GM06990 (cell line): ENCODE measurements at regions not wholly inside any gene's neighbourhood (a gene's known extent, or its start where the extent isn't known, plus 50 kb on each side); places are given as distances from the start of the nearest gene placed in this dataset.

Experiments
- DNase-seq: peaks from one replicate; pipeline ENCODE4 v3.0.0-alpha.2; 2011; ENCODE audit not compliant: insufficient read length; ENCODE audit errors: extremely low read depth
- H3K27me3 ChIP-seq: replicated peaks from 2 replicates; pipeline ENCODE4 v1.6.0; 2011; ENCODE audit warnings: low read length; ENCODE audit not compliant: control insufficient read depth, insufficient read depth
- H3K36me3 ChIP-seq: 2 replicates; pipeline ENCODE4 v1.5.1; 2011; ENCODE audit warnings: low read length; ENCODE audit not compliant: control insufficient read depth, insufficient read depth
- H3K4me3 ChIP-seq: replicated peaks from 2 replicates; pipeline ENCODE4 v1.5.1; 2011; ENCODE audit warnings: low read depth, mild to moderate bottlenecking, control low read depth, low read length
- TF ChIP-seq, protein P1 (sequence below): IDR thresholded peaks from 2 replicates; pipeline ENCODE4 v1.5.1; 2011; ENCODE audit warnings: low read length, control low read depth, mild to moderate bottlenecking, inconsistent platforms; ENCODE audit not compliant: insufficient read depth, poor library complexity, severe bottlenecking

DNA sequence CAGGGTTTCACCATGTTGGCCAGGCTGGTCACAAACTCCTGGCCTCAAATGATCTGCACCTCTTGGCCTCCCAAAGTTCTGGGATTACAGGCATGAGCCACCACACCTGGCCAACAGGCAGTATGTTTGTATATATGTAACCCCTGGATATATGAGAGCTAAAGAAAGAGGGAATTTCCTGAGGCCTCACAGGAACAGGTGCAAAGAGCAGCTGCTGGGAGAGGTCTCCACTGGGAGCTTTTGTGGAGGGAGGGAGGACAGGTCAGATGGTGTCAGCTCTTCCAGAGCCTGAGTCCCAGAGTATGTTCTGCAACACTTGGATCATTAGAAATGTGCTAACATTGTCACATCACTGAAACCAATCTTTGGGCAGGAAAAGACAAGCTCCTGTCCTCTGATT lies 110.1 kb upstream of the KIF5B start:
- Histone ChIP-seq H3K27me3 (no peaks in the 10 kb centered on the region), H3K4me3 (no peak overlapping the region), H3K36me3 (no peaks in the 10 kb centered on the region)
- DNase-seq: no peak
- TF ChIP-seq, protein P1, sequence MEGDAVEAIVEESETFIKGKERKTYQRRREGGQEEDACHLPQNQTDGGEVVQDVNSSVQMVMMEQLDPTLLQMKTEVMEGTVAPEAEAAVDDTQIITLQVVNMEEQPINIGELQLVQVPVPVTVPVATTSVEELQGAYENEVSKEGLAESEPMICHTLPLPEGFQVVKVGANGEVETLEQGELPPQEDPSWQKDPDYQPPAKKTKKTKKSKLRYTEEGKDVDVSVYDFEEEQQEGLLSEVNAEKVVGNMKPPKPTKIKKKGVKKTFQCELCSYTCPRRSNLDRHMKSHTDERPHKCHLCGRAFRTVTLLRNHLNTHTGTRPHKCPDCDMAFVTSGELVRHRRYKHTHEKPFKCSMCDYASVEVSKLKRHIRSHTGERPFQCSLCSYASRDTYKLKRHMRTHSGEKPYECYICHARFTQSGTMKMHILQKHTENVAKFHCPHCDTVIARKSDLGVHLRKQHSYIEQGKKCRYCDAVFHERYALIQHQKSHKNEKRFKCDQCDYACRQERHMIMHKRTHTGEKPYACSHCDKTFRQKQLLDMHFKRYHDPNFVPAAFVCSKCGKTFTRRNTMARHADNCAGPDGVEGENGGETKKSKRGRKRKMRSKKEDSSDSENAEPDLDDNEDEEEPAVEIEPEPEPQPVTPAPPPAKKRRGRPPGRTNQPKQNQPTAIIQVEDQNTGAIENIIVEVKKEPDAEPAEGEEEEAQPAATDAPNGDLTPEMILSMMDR: no peak

DNA sequence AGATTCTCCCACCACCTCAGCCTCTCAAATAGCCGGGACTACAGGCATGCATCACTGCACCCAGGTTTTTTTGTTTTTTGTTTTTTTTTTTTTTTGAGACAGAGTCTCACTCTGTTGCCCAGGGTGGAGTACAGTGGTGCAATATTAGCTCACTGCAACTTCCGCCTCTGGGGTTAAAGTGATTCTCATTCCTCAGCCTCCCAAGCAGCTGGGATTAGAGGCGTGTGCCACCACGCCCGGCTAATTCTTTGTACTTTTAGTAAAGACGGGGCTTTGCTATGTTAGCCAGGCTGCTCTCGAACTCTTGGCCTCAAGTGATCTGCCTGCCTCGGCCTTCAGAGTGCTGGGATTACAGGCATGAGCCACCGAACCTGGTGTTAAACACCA lies 107.5 kb upstream of the KIF5B start:
- TF ChIP-seq, protein P1: no peak
- Histone ChIP-seq H3K27me3 (no peaks in the 10 kb centered on the region), H3K4me3 (no peak overlapping the region), H3K36me3 (no peaks in the 10 kb centered on the region)
- DNase-seq: no peak

DNA sequence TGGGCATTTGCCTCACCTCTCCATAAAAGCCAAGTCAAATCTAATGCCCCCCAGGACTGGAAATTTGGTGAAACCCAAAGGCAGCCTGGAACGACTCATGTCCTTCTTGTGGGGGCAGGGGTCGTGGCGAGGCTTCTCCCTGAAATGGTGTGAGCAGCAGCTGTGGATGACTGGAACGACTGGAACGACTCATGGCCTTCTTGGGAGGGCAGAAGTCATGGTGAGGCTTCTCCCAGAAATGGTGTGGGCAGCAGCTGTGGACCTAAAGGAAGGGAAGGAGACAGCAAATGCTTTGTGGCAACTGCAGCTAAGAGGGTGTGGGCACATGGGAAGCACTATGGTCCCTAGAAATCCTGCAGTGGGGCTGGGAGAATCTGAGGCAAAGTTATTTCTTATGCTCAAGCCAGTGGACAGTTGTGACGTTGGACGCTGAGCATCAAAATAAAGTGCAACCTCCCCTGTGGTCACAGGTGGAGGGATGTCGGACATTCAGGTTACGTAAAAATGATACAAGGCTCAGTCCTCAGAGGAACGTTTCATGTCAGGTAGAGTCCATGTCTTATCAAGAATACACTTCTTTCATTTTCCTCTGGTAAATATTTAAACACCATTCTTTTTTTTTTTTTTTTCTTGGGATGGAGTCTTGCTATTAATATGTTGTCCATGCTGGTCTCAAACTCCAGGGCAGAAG lies 107.0 kb upstream of the KIF5B start:
- Histone ChIP-seq H3K27me3 (no peaks in the 10 kb centered on the region), H3K4me3 (no peak overlapping the region), H3K36me3 (no peaks in the 10 kb centered on the region)
- DNase-seq: no peak
- TF ChIP-seq, protein P1: no peak

DNA sequence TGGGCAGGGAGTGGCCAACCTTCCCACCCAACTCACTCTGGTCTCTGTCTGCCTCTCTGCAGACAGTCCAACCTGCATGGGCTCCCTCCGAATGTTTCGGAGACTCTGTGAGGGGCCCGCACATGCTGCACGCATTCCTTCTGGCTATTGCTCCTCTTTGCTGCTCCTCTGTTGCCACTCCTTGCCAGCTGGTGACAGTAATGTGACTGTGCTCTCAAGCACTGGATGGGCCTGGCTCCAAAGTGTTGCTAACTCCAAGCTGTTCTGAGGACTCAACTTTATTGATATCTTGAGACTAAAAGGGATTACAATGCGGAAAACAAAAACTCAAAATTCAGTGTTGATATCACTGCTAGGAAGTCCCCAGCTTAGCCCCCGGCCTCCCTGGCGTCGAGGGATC lies 105.4 kb upstream of the KIF5B start:
- Histone ChIP-seq H3K27me3 (no peaks in the 10 kb centered on the region), H3K36me3 (no peaks in the 10 kb centered on the region), H3K4me3 (no peak overlapping the region)
- TF ChIP-seq, protein P1: no peak
- no peak for DNase-seq

DNA sequence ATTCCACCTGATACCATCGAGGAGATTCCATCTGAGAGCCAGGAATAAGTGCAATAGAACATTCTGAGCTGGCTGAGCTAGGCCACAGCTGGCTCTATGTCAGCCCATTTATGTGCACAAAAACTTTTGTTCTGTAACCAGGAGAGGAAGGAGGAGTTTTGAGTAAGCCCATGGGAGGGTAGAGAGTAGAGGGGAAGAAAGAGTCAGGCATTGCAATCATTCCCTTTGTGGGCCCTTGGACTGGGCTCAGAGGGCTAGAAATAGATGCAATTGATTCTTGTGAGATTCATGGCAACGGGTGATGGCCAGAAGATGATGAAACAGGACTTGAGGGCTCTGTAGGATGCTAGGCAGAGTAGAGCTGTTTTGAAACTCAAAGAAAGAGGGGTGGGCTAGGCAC lies 104.6 kb upstream of the KIF5B start:
- TF ChIP-seq, protein P1: no peak
- Histone ChIP-seq H3K4me3 (no peak overlapping the region), H3K36me3 (no peaks in the 10 kb centered on the region), H3K27me3 (no peaks in the 10 kb centered on the region)
- no peak for DNase-seq

DNA sequence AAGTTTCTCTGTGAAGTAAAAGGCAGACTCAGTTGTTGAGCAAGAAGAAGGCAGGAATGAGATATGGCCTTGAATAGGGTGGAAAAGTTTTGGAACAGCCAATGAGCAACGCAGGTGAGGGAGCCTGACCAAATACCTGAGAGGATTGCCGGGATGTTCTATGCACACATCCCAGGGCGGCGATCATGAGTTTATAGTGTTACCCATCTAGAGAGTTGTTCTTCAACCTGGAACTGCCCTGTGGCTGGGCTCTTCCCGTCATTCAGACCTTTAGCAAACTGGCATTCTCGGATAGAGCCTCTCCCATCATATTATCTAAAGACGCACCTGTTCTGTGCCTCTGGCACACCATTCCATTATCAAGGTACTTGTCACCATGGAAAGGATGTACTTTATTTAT lies 103.0 kb upstream of the KIF5B start:
- Histone ChIP-seq H3K36me3 (no peaks in the 10 kb centered on the region), H3K4me3 (no peak overlapping the region), H3K27me3 (no peaks in the 10 kb centered on the region)
- DNase-seq: no peak
- TF ChIP-seq, protein P1: no peak
